ENCODE measurements at regions not wholly inside any gene's neighbourhood (a gene's known extent, or its start where the extent isn't known, plus 50 kb on each side); places are given as distances from the start of the nearest gene placed in this dataset.

- TF ChIP-seq CTCF (IDR thresholded peaks at IDR 0.05) (no peak), POLR2A (IDR thresholded peaks at IDR 0.05) (no peak)
Measured at GRCh38 chr2:236706288-236706687, 136.7 kb downstream of the ACKR3 start.

Measured in body of pancreas (tissue), 4 donors.